Bronchial epithelial cell (primary cell): ENCODE measurements at regions not wholly inside any gene's neighbourhood (a gene's known extent, or its start where the extent isn't known, plus 50 kb on each side); places are given as distances from the start of the nearest gene placed in this dataset.

Experiments
- DNase-seq: peaks from one replicate; pipeline ENCODE4 v3.0.0-alpha.2; 2010; ENCODE audit warnings: low read depth
- FAIRE-seq: peaks from 2 replicates; lab custom pipeline; 2011; peaks lifted over from hg19 to GRCh38; lab: Jason Lieb, UNC
- H3K27me3 ChIP-seq: 2 replicates; pipeline ENCODE4 v1.5.1; 2011; ENCODE audit warnings: low read length; ENCODE audit not compliant: control insufficient read depth, insufficient read depth
- H3K36me3 ChIP-seq: 2 replicates; pipeline ENCODE4 v1.5.1; 2011; ENCODE audit warnings: low read length; ENCODE audit not compliant: control insufficient read depth, insufficient read depth
- H3K4me3 ChIP-seq: 2 replicates; pipeline ENCODE4 v1.5.1; 2011; ENCODE audit warnings: mild to moderate bottlenecking, low read depth, low read length, control low read depth
- TF ChIP-seq, protein P1 (sequence below): IDR thresholded peaks from 2 replicates; pipeline ENCODE4 v1.5.1; 2011; ENCODE audit warnings: mild to moderate bottlenecking, moderate library complexity, low read length, control low read depth, inconsistent platforms; ENCODE audit not compliant: insufficient read depth, severe bottlenecking

DNA sequence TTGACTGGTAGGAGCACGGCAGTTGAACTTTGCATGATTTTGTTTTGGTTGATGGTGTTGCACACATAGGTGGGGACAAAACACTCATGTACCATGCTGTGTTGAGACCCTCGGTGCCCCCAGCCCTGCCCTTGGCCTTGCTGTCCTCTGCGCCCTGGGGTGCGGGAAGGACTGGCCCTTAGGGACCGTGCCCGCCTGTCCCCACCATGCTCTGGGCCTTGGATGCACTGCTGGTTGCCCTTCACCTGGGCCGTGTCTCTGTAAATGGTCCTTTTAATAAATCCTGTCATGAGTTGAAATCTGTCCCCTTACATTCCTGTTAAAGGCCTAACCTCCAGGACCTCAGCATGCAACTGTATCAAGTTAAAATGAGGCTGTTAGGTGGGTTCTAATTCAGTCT lies 102.3 kb upstream of the ANO1 start:
- FAIRE-seq (no peak), DNase-seq (no peak)
- Histone ChIP-seq H3K36me3 (no peaks in the 10 kb centered on the region), H3K27me3 (no peaks in the 10 kb centered on the region), H3K4me3 (no peak overlapping the region)
- TF ChIP-seq, protein P1, sequence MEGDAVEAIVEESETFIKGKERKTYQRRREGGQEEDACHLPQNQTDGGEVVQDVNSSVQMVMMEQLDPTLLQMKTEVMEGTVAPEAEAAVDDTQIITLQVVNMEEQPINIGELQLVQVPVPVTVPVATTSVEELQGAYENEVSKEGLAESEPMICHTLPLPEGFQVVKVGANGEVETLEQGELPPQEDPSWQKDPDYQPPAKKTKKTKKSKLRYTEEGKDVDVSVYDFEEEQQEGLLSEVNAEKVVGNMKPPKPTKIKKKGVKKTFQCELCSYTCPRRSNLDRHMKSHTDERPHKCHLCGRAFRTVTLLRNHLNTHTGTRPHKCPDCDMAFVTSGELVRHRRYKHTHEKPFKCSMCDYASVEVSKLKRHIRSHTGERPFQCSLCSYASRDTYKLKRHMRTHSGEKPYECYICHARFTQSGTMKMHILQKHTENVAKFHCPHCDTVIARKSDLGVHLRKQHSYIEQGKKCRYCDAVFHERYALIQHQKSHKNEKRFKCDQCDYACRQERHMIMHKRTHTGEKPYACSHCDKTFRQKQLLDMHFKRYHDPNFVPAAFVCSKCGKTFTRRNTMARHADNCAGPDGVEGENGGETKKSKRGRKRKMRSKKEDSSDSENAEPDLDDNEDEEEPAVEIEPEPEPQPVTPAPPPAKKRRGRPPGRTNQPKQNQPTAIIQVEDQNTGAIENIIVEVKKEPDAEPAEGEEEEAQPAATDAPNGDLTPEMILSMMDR, result no peak

DNA sequence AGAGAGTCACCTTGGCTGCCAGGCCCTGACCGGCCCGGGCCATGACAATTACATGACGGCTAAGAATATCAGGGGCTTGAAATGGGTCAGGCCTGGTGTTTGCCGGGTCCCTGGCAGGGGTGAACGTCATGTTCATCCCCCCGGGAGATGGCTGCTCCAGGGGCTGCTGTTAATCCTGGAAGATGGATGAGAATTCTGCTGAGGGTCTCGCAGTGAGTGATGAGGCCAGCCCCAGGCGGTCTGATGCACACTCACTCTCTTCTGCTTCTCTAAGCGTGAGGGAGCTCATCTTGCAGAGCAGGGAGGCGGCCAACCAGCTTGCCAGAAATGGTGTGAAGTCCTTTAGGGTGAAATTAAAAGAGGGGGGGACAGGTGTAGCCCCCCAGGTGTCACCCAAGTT lies 101.3 kb upstream of the ANO1 start:
- DNase-seq (no peak), FAIRE-seq (no peak)
- Histone ChIP-seq H3K4me3 (no peak overlapping the region), H3K36me3 (no peaks in the 10 kb centered on the region), H3K27me3 (peaks cover 3% of the 10 kb centered on the region)
- TF ChIP-seq, protein P1, result no peak

DNA sequence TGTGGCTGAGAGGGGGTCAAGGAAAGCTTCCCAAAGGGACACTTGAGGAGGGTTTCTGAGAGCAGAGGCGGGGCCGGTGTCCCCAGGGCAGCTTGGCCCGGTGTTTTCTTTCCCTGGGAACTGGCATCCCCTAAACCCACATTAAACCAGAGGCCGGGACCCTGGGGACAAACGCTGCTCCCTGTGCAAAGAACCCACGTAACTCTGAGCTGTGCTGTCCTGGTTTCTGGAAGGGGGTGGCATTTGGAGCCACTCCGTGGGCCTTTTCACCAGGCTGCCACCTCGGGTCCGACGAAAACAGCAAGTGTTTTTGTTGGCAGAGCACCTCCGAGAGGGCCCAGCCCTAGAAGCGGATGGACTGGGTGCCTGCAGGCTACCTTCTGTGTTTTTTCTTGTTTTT lies 100.2 kb upstream of the ANO1 start:
- no peak for FAIRE-seq
- Histone ChIP-seq H3K36me3 (no peaks in the 10 kb centered on the region), H3K4me3 (no peak overlapping the region), H3K27me3 (peaks cover 3% of the 10 kb centered on the region)
- DNase-seq, result no peak
- TF ChIP-seq, protein P1, result no peak

DNA sequence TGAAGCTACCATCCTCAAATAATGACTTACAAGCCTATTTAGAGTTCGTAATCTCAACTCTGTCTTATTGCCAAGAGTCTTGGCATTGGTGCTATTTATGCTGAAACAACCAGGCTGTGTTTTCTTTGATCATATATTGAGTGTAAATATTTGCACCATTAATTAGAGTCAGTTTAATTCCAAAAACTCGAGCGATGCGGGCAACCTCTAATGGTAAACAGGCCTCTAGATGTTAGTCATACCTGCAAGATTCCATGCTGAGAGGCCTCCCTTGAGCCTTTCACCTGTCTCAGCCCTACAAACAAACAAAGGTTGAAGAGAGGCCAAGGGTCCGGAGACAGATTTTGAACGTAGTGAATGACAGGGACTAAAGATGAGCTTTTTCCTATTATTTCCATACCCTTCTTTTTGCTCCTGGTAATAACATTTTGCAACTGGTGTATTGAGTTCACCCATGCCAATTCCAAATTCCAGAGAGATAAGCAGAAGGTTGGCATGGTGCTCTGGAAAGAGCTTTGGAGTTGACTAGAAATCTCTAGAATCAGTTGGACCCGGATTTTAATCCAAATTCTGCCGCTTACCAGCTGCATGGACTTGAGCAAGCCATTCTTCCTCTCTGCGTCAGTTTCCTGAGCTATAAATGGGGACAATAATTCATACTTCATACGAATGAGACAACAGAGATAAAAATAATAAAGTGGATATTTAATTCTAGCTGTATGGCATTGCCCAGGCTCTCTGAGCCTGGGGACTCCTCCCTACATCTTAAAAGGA lies 99.1 kb upstream of the ANO1 start:
- no peak for FAIRE-seq

DNA sequence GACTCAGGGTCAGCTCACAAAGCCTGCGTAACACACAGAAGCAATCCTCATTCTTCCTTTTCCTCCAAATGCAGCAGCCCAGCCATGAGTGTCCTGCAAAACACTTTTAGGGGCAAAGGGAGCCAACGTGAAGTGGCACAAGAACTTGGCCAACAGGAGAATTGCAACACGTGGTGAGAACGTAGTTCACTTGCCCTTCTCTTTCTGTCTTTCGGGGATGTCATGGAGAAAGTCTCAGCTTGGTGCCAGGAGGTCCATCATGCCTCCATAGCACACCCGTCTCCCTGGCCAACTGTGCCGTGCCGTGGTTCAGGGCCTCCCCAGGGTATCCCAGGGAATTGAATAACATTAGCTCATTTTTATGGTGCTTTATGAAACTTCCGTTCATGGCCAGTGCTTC lies 98.5 kb upstream of the ANO1 start:
- DNase-seq (no peak), FAIRE-seq (no peak)
- TF ChIP-seq, protein P1, result no peak

More for the DNA sequence above, 99.1 kb upstream of the ANO1 start:
- H3K27me3 ChIP-seq, result peaks cover 5% of the 10 kb centered on the region
- no peak for DNase-seq
- no peak overlapping the region for H3K4me3 ChIP-seq
- TF ChIP-seq, protein P1, result no peak
- H3K36me3 ChIP-seq, result no peaks in the 10 kb centered on the region

DNA sequence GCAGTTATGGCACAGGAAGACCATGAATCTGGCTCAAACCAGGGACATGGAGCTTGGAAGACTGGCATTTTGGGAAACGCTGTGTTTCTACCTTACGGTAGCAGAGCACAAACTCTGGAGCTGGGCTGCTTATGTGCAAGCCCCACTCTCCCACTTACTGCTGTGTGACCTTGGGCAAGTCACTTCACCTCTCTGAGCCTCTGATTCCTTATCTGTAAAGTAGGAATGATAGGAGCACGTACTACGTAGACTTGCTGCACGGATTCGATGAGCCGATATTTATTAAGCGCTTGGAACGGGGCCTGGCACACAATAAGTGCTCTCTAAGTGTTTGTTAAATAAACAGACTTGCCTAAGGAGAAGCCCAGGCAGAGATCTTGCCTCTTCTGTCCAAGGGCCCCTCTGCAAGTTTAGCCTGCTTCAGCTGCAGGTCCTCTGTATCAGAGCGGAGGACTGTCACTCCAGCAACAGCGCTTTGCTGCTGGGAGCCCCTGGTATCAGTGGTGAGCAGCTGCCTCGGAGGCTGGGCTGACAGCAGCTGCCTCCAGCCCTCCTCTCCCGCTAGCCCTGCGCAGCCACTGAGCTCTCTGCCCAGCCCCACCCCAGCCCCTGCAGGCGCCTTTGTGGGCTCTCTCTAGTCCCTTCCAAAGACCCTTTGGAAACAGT lies 96.9 kb upstream of the ANO1 start:
- FAIRE-seq, result peak; percentile 73
- no peaks in the 10 kb centered on the region for H3K36me3 ChIP-seq
- no peak overlapping the region for H3K4me3 ChIP-seq
- peaks cover 21% of the 10 kb centered on the region for H3K27me3 ChIP-seq
- TF ChIP-seq, protein P1, result no peak
- DNase-seq, result no peak

More for the DNA sequence above, 98.5 kb upstream of the ANO1 start:
- H3K27me3 ChIP-seq, result peaks cover 9% of the 10 kb centered on the region
- no peak overlapping the region for H3K4me3 ChIP-seq
- H3K36me3 ChIP-seq, result no peaks in the 10 kb centered on the region
